ENCODE measurements at regions not wholly inside any gene's neighbourhood (a gene's known extent, or its start where the extent isn't known, plus 50 kb on each side); places are given as distances from the start of the nearest gene placed in this dataset.

DNA sequence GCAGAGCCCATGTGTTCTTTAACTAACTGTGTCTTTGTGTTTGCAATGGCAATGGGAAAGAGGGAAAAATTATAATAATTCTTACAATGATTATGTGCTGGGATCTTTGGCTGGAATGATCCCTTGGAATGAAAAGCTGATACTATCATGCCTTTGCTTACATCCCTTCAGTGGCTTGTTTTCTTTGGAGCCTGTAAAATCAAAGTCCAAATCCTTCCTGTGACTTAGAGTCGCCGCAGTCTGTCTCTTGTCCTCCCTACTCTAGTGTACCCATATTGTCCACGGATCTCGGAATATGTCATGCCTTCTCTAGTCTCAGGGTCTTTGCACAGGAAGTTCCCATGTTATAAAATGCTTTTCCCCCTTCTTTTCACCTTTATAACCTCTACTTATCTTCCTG, 111.7 kb upstream of the MAF start:
- no peak for DNase-seq (ENCODE audit: low spot score)

- no peak for DNase-seq (ENCODE audit: low spot score)
Observed at GRCh38 chr16:79707876-79708275, 107.3 kb upstream of the MAF start.

- DNase-seq (ENCODE audit: low spot score), result no peak
Observed at GRCh38 chr16:79703066-79703465, 102.5 kb upstream of the MAF start.

- no peak for DNase-seq (ENCODE audit: low spot score)
Observed at GRCh38 chr16:79698341-79698753, 97.8 kb upstream of the MAF start.

GRCh38 chr16:79697562-79698112, 97.1 kb upstream of the MAF start:
- DNase-seq (ENCODE audit: low spot score), result no peak

GRCh38 chr16:79691007-79691406, 90.5 kb upstream of the MAF start:
- DNase-seq (ENCODE audit: low spot score), result no peak

DNA sequence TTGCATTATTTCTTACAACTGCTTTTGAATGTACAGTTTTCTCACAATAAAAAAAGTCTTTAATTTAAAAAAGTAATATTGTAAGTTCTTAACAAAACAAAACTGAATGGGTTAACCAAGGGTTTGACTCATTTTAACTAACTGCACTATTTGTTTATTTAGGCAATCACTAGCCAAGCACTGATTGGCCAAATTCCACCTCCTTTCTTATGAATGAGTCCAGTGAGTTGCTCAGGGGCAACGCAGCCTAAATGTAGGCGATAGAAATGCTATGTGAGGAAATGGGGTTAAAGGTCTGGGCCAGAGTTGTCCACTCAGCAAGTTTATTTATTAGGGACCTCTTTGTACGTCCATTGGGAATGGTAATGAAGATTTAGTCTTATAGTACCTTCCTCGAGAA, 89.6 kb upstream of the MAF start:
- DNase-seq (ENCODE audit: low spot score), result no peak

DNA sequence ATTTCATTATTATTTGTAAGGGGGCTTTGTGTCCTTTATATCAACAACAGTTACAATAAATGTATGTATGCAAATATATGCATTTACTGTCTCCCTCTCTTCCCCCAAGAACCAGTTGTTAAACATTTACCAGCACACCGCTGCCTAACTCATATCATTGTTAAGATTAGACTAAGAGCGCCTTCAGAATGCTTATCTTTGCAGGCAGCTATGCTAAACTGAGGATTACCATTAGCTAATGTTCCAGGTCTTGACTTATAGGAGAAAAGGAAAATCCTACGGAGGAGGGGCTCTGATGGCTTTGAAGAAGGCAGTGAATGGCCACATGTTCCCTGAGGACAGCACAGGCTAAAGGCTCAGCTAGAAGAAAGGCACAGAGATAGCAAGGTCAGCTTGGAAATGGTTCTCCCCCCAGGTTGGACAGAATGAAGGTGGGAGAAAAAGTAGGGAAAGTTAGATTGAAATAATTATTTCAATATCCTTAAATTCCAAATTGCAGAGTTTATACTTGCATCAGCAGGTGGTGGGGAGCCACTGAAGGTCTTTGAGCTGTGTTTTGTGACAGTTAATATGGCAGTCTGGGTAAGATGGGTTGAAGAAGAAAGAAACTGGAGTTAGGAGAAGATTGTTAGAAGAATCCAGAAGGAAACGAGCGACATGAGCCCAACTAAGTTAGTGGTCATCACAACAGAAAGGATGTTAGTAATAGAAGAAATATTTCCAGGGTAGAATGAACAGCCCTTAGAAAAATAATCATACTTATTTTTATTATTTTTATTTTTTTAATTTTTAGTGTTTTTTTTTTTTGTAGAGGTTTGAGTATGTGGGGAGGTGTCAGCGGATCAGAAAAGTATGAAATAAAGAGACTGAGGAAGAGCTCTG, 87.0 kb upstream of the MAF start:
- no peak for DNase-seq (ENCODE audit: low spot score)

DNA sequence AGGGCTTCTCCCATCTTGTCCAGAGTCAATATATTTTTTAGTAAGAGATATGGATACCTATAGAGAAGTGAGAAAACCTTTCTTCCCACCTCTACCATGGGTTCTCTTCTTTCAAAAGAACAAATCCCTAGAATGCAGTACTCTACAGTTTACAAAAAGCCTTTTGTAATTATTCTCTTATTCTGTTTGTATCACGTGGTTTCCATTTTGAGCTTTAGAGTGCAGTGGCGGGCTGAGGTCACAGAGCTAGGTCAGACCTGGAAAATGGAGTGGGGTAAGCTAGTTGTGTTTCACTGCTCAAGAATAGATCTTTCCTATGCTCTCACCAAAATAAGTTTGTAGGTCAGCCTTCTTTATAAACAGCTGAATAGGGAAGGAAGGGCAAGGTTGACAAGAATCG, 85.3 kb upstream of the MAF start:
- DNase-seq (ENCODE audit: low spot score), result no peak

DNA sequence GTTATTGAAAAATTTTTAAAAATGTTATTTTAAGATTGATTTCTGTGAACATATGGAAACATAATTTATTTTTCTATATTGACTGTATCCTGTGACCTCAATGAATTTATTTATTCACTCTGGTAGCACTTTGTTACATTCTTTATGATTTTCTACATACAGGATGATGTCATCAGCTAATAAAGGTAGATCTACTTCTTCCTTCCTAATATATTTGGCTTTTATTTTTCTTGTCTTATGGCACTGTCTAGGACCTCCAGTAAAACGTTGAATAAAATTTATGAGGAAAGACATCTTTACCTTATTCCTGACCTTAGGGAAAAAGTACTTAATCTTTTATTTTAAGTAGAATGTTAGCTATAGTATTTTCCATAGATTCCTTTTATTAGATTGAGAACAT, 78.8 kb upstream of the MAF start:
- no peak for DNase-seq (ENCODE audit: low spot score)

GRCh38 chr16:79677799-79678530, 77.4 kb upstream of the MAF start:
- DNase-seq (ENCODE audit: low spot score), result no peak

GRCh38 chr16:79673635-79674034, 73.1 kb upstream of the MAF start:
- DNase-seq (ENCODE audit: low spot score), result no peak

GRCh38 chr16:79672524-79672923, 72.0 kb upstream of the MAF start:
- DNase-seq (ENCODE audit: low spot score), result no peak

DNA sequence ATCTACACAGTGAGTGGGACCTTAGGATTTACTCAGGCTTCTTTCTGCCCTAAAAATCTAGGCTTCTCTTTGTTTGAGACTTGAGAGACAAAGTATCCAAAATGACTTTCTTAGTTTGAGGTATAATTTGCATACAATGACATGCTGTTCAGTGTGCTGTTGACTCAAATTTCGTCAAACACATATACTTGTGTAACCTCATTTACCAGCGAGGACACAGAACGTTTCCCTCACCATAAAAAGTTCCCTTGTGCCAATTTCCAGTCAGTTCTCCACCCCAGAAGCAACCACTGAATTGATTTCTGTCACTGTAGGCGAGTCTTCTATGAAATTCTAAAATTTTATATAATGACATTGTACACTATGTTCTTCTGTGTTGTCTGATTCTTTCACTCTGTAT, 68.0 kb upstream of the MAF start:
- DNase-seq (ENCODE audit: low spot score), result no peak

DNA sequence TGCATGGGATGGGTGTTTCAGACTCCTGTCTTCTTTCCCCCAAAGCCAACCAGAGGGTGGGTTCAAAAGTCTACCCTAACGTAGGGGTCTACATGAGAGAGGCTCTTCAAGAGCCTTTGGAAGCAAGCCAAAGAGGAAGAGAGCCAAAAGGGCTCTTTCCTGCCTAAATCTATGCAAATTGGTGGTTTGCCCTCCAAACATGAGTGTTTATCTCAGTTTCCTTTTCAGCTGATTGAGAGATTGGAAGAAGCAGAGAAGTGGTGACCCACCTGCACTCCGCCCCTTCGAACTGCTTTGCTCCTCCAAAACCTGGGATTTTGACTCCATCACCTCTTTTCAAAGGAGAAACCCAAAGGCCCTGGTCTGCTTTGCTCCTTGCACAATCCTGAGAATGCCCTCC, 65.4 kb upstream of the MAF start:
- DNase-seq (ENCODE audit: low spot score), result no peak

DNA sequence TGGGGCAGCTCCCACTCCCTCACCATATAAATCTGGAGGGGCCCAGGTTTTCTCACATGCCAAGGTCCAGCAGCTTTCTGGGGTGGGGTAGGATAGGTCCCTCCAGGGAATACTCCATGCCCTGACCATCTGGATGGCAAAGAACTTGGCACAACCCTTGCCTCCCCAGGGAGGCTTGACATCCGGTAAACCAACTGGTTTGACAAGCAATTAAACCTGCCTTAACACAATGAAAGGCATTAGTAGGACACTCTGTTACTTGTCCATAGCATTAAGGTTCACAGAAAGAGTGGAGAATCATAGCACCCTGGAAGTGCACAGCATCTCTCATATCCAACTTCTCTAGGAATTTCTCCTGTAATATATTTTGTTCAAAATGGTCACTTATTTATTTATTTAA, 63.9 kb upstream of the MAF start:
- DNase-seq (ENCODE audit: low spot score), result no peak

- no peak for DNase-seq (ENCODE audit: low spot score)
Observed at GRCh38 chr16:79662669-79663313, 62.3 kb upstream of the MAF start.

GRCh38 chr16:79662122-79662521, 61.6 kb upstream of the MAF start:
- no peak for DNase-seq (ENCODE audit: low spot score)

DNA sequence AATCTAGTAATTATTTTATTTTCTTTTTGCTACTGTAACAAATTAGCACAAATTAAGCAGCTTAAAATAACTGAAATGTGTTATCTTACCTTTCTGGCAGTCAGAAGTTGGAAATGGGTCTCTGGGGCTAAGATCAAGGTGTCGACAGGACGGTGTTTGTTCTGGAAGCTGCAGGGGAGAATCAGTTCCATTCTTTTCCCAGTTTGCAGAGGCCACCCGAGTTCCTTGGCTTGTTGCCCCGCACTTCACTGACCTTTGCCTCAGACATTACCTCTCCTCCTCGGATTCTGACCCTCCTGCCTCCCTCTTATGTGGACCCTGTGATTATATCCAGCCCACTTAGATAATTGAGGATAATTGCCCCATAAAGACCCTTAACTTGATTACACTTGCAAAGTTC, 61.0 kb upstream of the MAF start:
- no peak for DNase-seq (ENCODE audit: low spot score)

GRCh38 chr16:79659344-79659743, 58.8 kb upstream of the MAF start:
- no peak for DNase-seq (ENCODE audit: low spot score)

DNA sequence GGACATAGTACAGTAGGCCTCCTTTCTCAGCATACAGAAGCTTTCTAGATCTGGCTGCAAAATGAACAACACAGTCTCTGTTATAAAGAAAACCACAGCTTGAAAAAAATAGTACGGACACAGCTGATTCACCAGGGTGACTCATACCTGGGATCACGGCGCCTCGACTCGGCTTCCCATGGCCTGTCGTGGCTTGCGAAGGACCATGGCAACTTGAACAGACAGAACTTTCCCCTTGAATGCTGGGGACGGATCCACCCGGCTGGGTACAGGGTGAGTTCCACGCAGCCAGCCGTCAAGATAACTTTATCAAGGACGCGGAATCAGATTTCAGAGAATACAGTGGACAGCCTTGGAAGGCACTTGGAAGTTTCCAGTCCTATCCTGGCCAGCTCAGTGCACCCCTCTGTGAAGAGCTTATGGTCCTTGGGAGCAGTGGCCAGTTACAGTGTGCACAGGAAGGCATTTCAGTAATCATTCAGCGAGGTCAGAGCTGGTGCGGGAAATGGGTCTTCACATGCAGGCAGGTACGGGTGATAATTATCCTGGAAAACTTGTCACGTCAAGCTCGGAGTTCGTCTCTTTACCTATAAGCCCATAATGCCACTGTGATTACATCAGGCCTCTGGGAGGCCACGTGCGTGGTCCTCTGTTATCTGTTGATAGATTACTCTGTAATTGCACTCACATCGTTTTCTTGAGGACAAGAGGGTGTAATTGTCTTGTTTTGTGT, 57.9 kb upstream of the MAF start:
- no peak for DNase-seq (ENCODE audit: low spot score)

GRCh38 chr16:79656553-79657115, 56.1 kb upstream of the MAF start:
- DNase-seq (ENCODE audit: low spot score), result no peak

Data from HuH-7.5 (cell line).